ENCODE measurements at regions not wholly inside any gene's neighbourhood (a gene's known extent, or its start where the extent isn't known, plus 50 kb on each side); places are given as distances from the start of the nearest gene placed in this dataset.

GRCh38 chr15:93694033-93694432, 537.3 kb upstream of the MCTP2 start:
- DNase-seq (ENCODE audit: extremely low read depth, low read depth) = no peak

GRCh38 chr15:93683651-93684050, 547.7 kb upstream of the MCTP2 start:
- TF ChIP-seq CTCF (IDR thresholded peaks at IDR 0.05; ENCODE audit: low read depth, low read length) = no peak
- no peak for DNase-seq (ENCODE audit: extremely low read depth, low read depth)

More at GRCh38 chr15:93694033-93694432, 537.3 kb upstream of the MCTP2 start:
- no peak for TF ChIP-seq CTCF (IDR thresholded peaks at IDR 0.05; ENCODE audit: low read depth, low read length)

- no peak for DNase-seq (ENCODE audit: extremely low read depth, low read depth)
- no peak for TF ChIP-seq CTCF (IDR thresholded peaks at IDR 0.05; ENCODE audit: low read depth, low read length)
These were observed 559.9 kb upstream of the MCTP2 start for GRCh38 chr15:93671387-93671943.

GRCh38 chr15:93670931-93671330, 560.4 kb upstream of the MCTP2 start:
- no peak for TF ChIP-seq CTCF (IDR thresholded peaks at IDR 0.05; ENCODE audit: low read depth, low read length)
- no peak for DNase-seq (ENCODE audit: extremely low read depth, low read depth)

DNA sequence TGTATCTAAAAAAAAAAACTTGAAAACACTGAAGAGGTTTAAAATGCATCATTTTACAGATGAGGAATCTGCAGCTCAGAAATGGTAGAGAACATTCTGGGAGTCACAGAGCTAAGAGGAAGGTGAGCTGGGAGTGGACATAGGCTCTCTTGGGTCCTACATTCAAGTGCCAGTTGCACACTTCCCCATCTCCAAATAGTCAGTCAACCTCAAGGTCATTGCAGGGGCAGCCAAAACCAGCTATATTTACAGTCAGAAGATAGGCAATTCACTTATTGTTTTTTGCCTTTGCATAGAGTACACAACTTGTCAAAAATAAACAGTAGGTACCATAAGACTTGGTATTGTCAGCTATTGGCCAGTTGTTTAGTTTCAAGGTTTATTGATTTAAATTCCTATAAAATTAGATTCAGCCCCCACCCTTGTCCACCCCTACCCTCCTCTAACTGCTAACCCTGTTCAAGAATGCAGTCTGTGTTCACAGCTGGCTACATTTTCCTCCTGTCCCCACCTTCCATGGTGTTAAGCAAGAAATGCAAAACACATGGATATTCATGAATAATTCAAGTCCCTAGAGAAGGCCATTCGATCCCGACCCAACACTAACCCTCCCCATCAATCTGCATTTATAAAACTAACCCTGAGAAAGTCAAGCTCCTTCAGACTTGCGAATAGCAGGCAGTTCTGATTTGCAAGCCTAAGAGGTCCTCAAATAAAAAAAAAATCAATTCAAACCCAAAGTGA, 567.0 kb upstream of the MCTP2 start:
- no peak for TF ChIP-seq CTCF (IDR thresholded peaks at IDR 0.05; ENCODE audit: low read depth, low read length)
- no peak for DNase-seq (ENCODE audit: extremely low read depth, low read depth)

GRCh38 chr15:93662162-93662885, 569.0 kb upstream of the MCTP2 start:
- TF ChIP-seq CTCF (IDR thresholded peaks at IDR 0.05; ENCODE audit: low read depth, low read length) = no peak
- DNase-seq (ENCODE audit: extremely low read depth, low read depth) = no peak

Data from AG09319 (cell line).